HepG2 (cell line): ENCODE measurements at regions not wholly inside any gene's neighbourhood (a gene's known extent, or its start where the extent isn't known, plus 50 kb on each side); places are given as distances from the start of the nearest gene placed in this dataset.

Experiments
- ATAC-seq: fragments of 200-7000 bp; cut with Tn5 transposase; 3 replicates; pipeline ENCODE4 v1.9.1; 2020; ENCODE audit warnings: mild to moderate bottlenecking, moderate library complexity
- BruUV-seq: library from RNA; stranded (reverse); fragments of 400-500 nt; replicated peaks from 2 replicates; lab custom pipeline; 2021; lab: Mats Ljungman, UMichigan
- CTCF ChIA-PET: fragments of 300-600 bp; formaldehyde crosslinking; extraction: SDS; loops from one replicate; lab custom pipeline; 2021; ENCODE audit warnings: low total read pairs, inconsistent platforms, low intra/inter-chr PET ratio; lab: Yijun Ruan, JAX
- POLR2A ChIA-PET: fragments of 350-600 bp; sonication (Branson Sonifier 250); formaldehyde crosslinking; loops from one replicate; lab custom pipeline; 2020; ENCODE audit warnings: antibody characterized with exemption, inconsistent platforms; lab: Yijun Ruan, JAX
- DNase-seq: peaks from one replicate; pipeline ENCODE4 v3.0.0-alpha.2; 2015; ENCODE audit warnings: low spot score
- FAIRE-seq: peaks from 3 replicates; lab custom pipeline; 2011; peaks lifted over from hg19 to GRCh38; lab: Jason Lieb, UNC
- H2AFZ ChIP-seq: one replicate; pipeline ENCODE4 v1.6.1; 2011; ENCODE audit warnings: low read length, inconsistent platforms
- H3K27ac ChIP-seq: fragments of 300-600 bp; 3 replicates; pipeline ENCODE4 v1.8.0; 2011; ENCODE audit warnings: mixed run types, mild to moderate bottlenecking, mixed read lengths, low read length, inconsistent platforms; ENCODE audit not compliant: insufficient read depth; ENCODE audit errors: extremely low read length
- H3K27me3 ChIP-seq, 2 experiments: fragments of 200-600 bp in 1 of 2; 2 replicates in 1 of 2; 3 replicates in 1 of 2; pipeline versions ENCODE4 v1.6.0 to v1.8.0; 2011; ENCODE audit warnings: low read length in 2 of 2, mild to moderate bottlenecking in 2 of 2, moderate library complexity in 2 of 2, inconsistent platforms in 1 of 2; ENCODE audit not compliant: insufficient read depth in 2 of 2, control insufficient read depth in 1 of 2
- H3K36me3 ChIP-seq, 2 experiments: fragments of 200-600 bp in 1 of 2; replicated peaks in 1 of 2; 2 replicates in 1 of 2; 3 replicates in 1 of 2; pipeline versions ENCODE4 v1.5.1 to v1.8.0; 2011; ENCODE audit warnings: low read length in 2 of 2, inconsistent platforms in 1 of 2; ENCODE audit not compliant: insufficient read depth in 2 of 2, control insufficient read depth in 1 of 2
- H3K4me1 ChIP-seq: 2 replicates; pipeline ENCODE4 v1.5.1; 2012; ENCODE audit warnings: low read length, inconsistent platforms; ENCODE audit not compliant: insufficient read depth
- H3K4me2 ChIP-seq: 2 replicates; pipeline ENCODE4 v1.6.0; 2011; ENCODE audit warnings: low read depth, low read length, inconsistent platforms
- H3K4me3 ChIP-seq, 3 experiments: fragments of 200-600 bp in 1 of 3; sonication (generic), shearing (Covaris generic) in 1 of 3; replicated peaks in 1 of 3; 2 replicates each; pipeline ENCODE4 v1.5.1; 2011 to 2016; ENCODE audit warnings: low read length in 3 of 3, inconsistent platforms in 2 of 3, low read depth in 2 of 3, mild to moderate bottlenecking in 2 of 3, control low read depth in 1 of 3, mixed read lengths in 1 of 3; ENCODE audit not compliant: insufficient read depth in 1 of 3
- H3K79me2 ChIP-seq: one replicate; pipeline ENCODE4 v1.6.1; 2011; ENCODE audit warnings: low read length, inconsistent platforms; ENCODE audit not compliant: insufficient read depth
- H3K9ac ChIP-seq: 2 replicates; pipeline ENCODE4 v1.6.0; 2011; ENCODE audit warnings: mild to moderate bottlenecking, low read depth, low read length, inconsistent platforms; ENCODE audit not compliant: insufficient read depth
- H3K9me3 ChIP-seq: 2 replicates; pipeline ENCODE4 v1.5.1; 2012; ENCODE audit warnings: mild to moderate bottlenecking, low read length
- H4K20me1 ChIP-seq: 2 replicates; pipeline ENCODE4 v1.6.0; 2011; ENCODE audit warnings: inconsistent platforms, mild to moderate bottlenecking, low read length, moderate library complexity; ENCODE audit not compliant: insufficient read depth
- AHR ChIP-seq: IDR thresholded peaks from 2 replicates; pipeline ENCODE4 v1.6.1; 2018; ENCODE audit warnings: missing genetic modification reagents, missing compliant biosample characterization
- AKNA ChIP-seq: sonication (generic); formaldehyde crosslinking; IDR thresholded peaks from 2 replicates; pipeline ENCODE4 v1.4.0; 2020; ENCODE audit warnings: missing genetic modification reagents, borderline replicate concordance
- ELF1 ChIP-seq: sonication (generic); formaldehyde crosslinking; IDR thresholded peaks from 2 replicates; pipeline ENCODE4 v1.4.0; 2020; ENCODE audit warnings: missing genetic modification reagents
- MZF1 ChIP-seq: sonication (generic); formaldehyde crosslinking; IDR thresholded peaks from 2 replicates; pipeline ENCODE4 v1.8.1; 2023; ENCODE audit warnings: mild to moderate bottlenecking, missing genetic modification reagents, borderline replicate concordance
- PHF21A ChIP-seq: sonication (generic); formaldehyde crosslinking; IDR thresholded peaks from 2 replicates; pipeline ENCODE4 v1.5.0; 2020; ENCODE audit warnings: mild to moderate bottlenecking, missing genetic modification reagents
- STAT6 ChIP-seq: sonication (generic); formaldehyde crosslinking; IDR thresholded peaks from 2 replicates; pipeline ENCODE4 v1.4.0; 2020; ENCODE audit warnings: missing genetic modification reagents, mild to moderate bottlenecking, borderline replicate concordance
- TRIM22 ChIP-seq: fragments of 450-650 bp; IDR thresholded peaks from 2 replicates; pipeline ENCODE4 v1.6.1; 2017
- ZGPAT ChIP-seq: IDR thresholded peaks from 2 replicates; pipeline ENCODE4 v1.6.1; 2016; ENCODE audit warnings: mild to moderate bottlenecking
- ZNF160 ChIP-seq: sonication (generic); formaldehyde crosslinking; IDR thresholded peaks from 2 replicates; pipeline ENCODE4 v1.8.0; 2022; ENCODE audit warnings: mild to moderate bottlenecking, inconsistent platforms, missing genetic modification reagents
- ZNF773 ChIP-seq: sonication (generic); formaldehyde crosslinking; IDR thresholded peaks from 2 replicates; pipeline ENCODE4 v1.4.0; 2020; ENCODE audit warnings: missing genetic modification reagents, borderline replicate concordance
- WGBS: methylation state at CpG from one replicate; pipeline ENCODE4 v1.1.6; 2017; ENCODE audit warnings: low lambda C conversion rate; 5-methylcytosine and 5-hydroxymethylcytosine counted together
- in situ Hi-C: cut with HindIII; loops from 2 replicates; pipeline ENCODE4 v1.10.0; 2017; ENCODE audit warnings: low pct_unique_long_range_greater_than_20kb; ENCODE audit not compliant: extremely low pct_ligation_motif_present
- intact Hi-C: fragments of 100-400 bp; cut with micrococcal nuclease; formaldehyde crosslinking; loops from one replicate; pipeline ENCODE4 v1.10.0; 2022; ENCODE audit not compliant: unreplicated experiment

- TF ChIP-seq PHF21A (CRISPR knock-in tag) = no peak
Observed at GRCh38 chr16:86768228-86768791, 190.0 kb downstream of the FOXL1 start (continued).

GRCh38 chr16:86768999-86769398, 190.7 kb downstream of the FOXL1 start:
- intact Hi-C loops = no loop called here
- no peaks in the 10 kb centered on the region for H4K20me1 ChIP-seq
- no peaks in the 10 kb centered on the region for H3K4me1 ChIP-seq
- H3K27ac ChIP-seq = no peak overlapping the region
- no peak overlapping the region for H3K4me2 ChIP-seq
- no peaks in the 10 kb centered on the region for H3K36me3 ChIP-seq
- H3K79me2 ChIP-seq = no peaks in the 10 kb centered on the region
- ChIA-PET CTCF (no interaction called here), POLR2A (no interaction called here)
- no peak for ATAC-seq
- no TSS peak for BruUV-seq
- no peak overlapping the region for H2AFZ ChIP-seq
- no peak for DNase-seq
- no peak overlapping the region for H3K4me3 ChIP-seq
- in situ Hi-C loops = no loop called here
- H3K9me3 ChIP-seq = no peaks in the 10 kb centered on the region
- peaks cover 4 to 41% of the 10 kb centered on the region in 2 experiments; a peak in 4 of 5 replicates for H3K27me3 ChIP-seq
- WGBS = 17% methylated on average over 7 of the region's 7 CpGs
- H3K9ac ChIP-seq = no peak overlapping the region
- no peak for FAIRE-seq
- TF ChIP-seq AKNA (no peak), TRIM22 (no peak), AHR (CRISPR knock-in tag) (no peak), STAT6 (CRISPR knock-in tag) (no peak), MZF1 (CRISPR knock-in tag) (no peak), ZNF160 (CRISPR knock-in tag) (no peak), ZNF773 (no peak), ZGPAT (CRISPR knock-in tag) (no peak), ELF1 (CRISPR knock-in tag) (no peak)
